RWPE1 (cell line): ENCODE measurements at regions not wholly inside any gene's neighbourhood (a gene's known extent, or its start where the extent isn't known, plus 50 kb on each side); places are given as distances from the start of the nearest gene placed in this dataset.

ENCODE experiments used
- CTCF ChIA-PET: fragments of 350-600 bp; sonication (Branson Sonifier 250); formaldehyde crosslinking; extraction: SDS; loops from one replicate; lab custom pipeline; 2021; lab: Yijun Ruan, JAX
- POLR2A ChIA-PET: fragments of 400-600 bp; formaldehyde crosslinking; extraction: SDS; loops from one replicate; lab custom pipeline; 2020; ENCODE audit warnings: antibody characterized with exemption; ENCODE audit not compliant: low non-redundant PET; lab: Yijun Ruan, JAX
- DNase-seq: peaks from one replicate; pipeline ENCODE4 v3.0.0; 2012; ENCODE audit warnings: low spot score
- H3K27ac ChIP-seq: fragments of 450-650 bp; 2 replicates; pipeline ENCODE4 v1.5.1; 2017
- CTCF ChIP-seq: fragments of 450-650 bp; conservative IDR thresholded peaks from 2 replicates; pipeline ENCODE4 v1.5.1; 2017; ENCODE audit warnings: low read depth, mild to moderate bottlenecking

DNA sequence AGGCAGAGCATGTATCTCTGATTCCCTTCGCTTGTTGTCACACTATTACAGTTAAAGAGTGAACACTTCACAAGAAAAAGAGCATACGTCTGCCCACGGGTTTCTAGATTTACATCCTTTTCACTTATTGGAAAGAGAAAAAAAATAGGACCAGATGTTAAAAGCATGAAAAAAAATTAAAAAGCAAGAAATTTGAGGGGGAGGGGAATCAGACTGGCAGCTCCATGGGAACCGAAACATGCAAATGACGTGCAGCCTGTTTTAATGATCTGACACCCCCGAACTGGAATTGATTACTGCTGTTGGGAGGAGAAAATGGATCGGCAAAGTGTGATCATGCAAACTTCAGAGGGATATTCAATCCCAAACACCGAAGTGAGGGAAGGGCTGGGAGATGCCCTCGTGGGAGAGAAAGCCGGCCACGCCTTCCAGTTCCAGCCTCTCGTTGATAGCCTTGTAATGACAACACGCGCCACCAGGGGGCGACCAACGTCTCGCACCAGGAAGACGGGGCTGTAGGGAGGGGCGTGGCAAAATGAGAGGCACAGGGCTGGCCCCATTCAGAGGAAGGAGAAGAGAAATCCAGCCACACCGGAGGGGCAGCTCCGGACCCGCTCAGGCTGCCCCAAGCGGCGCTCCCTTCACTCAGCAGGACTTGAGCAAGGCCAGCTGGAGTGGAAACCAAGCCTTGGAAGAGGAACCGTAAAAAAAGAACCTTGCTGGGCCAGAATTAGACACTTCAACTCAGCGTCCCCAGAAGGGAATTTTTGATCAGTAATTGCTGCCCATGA lies 53.8 kb upstream of the SYT13 start:
- TF ChIP-seq CTCF = peak; percentile 87
- ChIA-PET POLR2A (no interaction called here), CTCF (interaction anchor here (0.5 to 3.5 kb wide), 11 partner anchors 17 to 1297 kb away, joined by 3 to 19 read pairs (median 4); no protein-coding TSS in a partner anchor)
- H3K27ac ChIP-seq = no peak overlapping the region
- peak; percentile 91 for DNase-seq

DNA sequence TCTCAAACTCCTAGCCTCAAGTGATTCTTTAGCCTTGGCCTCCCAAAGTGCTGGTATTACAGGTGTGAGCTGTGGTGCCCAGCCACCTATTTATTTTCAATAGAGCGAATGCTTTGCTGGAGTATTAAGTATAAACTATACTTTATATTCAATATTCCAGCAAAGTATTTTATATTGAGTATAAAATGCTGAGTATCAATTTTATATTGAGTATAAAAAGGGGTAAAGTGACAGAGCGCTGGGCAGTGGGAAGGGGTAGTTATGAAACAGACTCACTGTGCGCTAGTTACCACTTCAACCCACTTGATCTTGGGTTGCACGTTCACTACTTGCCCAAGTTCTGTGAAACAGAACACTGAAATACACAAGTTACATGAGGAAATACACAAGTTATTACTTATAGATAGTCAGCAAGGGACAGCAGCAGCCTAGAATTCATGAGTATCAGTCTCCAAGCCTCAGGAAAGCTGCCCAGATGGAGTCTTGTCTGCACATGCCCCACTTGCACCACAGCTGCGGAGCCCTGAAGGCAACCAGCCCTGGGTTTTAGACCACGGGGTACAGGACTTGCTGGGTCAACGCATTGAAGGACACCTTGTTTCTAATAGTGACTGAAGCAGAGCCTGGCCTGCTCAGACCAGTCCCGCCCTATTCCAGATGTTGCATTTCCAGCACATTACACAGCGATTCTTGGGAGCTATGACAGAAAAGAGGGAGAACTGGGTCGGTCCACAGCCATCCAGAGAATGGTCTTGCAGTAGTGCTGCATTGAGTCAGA lies 51.6 kb upstream of the SYT13 start:
- CTCF ChIA-PET = interaction anchor here (0.7 to 3.5 kb wide), 4 partner anchors 10 to 434 kb away, joined by 3 to 19 read pairs (median 6); no protein-coding TSS in a partner anchor
- POLR2A ChIA-PET = no interaction called here
- no peak for DNase-seq
- no peak overlapping the region for H3K27ac ChIP-seq
- TF ChIP-seq CTCF = no peak

DNA sequence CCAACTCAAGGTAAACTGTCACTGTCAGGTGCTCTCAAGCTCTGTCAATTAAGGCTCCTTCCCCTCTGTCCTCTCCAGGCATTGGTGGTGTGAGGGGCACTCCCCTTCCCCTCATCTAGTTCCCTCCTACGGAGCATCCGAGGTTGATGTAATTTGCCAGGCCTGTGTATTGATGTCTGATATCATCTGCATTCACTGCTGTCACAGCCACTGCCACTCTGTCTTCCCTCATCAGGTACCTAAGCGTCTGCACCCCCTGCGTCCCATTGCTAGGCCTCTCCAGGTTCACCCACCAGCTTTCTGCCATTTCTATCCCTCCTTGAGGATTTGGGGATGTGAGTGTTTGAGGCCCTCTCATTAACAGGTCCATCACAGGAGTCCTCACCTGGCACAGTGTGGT lies 50.0 kb upstream of the SYT13 start:
- no peak for DNase-seq
- TF ChIP-seq CTCF = no peak
- H3K27ac ChIP-seq = no peak overlapping the region
- ChIA-PET CTCF (no interaction called here), POLR2A (no interaction called here)
